ENCODE measurements at regions not wholly inside any gene's neighbourhood (a gene's known extent, or its start where the extent isn't known, plus 50 kb on each side); places are given as distances from the start of the nearest gene placed in this dataset.
"Not testable (repeated sequence)": the region's sequence is repeated elsewhere in the genome, so short reads cannot be mapped to it uniquely, and the experiment has no call there.

GRCh38 chr9:89670801-89671434, 66.1 kb downstream of the GADD45G start:
- no peak for DNase-seq (ENCODE audit: low read depth, low spot score)

GRCh38 chr9:89674667-89675057, 69.8 kb downstream of the GADD45G start:
- no peak for DNase-seq (ENCODE audit: low read depth, low spot score)

- DNase-seq (ENCODE audit: low read depth, low spot score): no peak
Observed at GRCh38 chr9:89675058-89675742, 70.4 kb downstream of the GADD45G start.

- no peak for DNase-seq (ENCODE audit: low read depth, low spot score)
Observed at GRCh38 chr9:89676281-89676680, 71.5 kb downstream of the GADD45G start.

GRCh38 chr9:89677702-89678395, 73.0 kb downstream of the GADD45G start:
- no peak for DNase-seq (ENCODE audit: low read depth, low spot score)

- no peak for DNase-seq (ENCODE audit: low read depth, low spot score)
Observed at GRCh38 chr9:89678396-89679015, 73.7 kb downstream of the GADD45G start.

GRCh38 chr9:89679016-89679415, 74.2 kb downstream of the GADD45G start:
- DNase-seq (ENCODE audit: low read depth, low spot score): no peak

- DNase-seq (ENCODE audit: low read depth, low spot score): no peak
Observed at GRCh38 chr9:89679581-89679980, 74.8 kb downstream of the GADD45G start.

GRCh38 chr9:89680547-89681467, 76.0 kb downstream of the GADD45G start:
- DNase-seq (ENCODE audit: low read depth, low spot score): no peak

GRCh38 chr9:89681468-89681859, 76.7 kb downstream of the GADD45G start:
- not testable (repeated sequence) for DNase-seq (ENCODE audit: low read depth, low spot score)

GRCh38 chr9:89683626-89684025, 78.8 kb downstream of the GADD45G start:
- DNase-seq (ENCODE audit: low read depth, low spot score): no peak

GRCh38 chr9:89684218-89684617, 79.4 kb downstream of the GADD45G start:
- no peak for DNase-seq (ENCODE audit: low read depth, low spot score)

- DNase-seq (ENCODE audit: low read depth, low spot score): no peak
Observed at GRCh38 chr9:89684912-89685636, 80.3 kb downstream of the GADD45G start.

GRCh38 chr9:89685698-89686097, 80.9 kb downstream of the GADD45G start:
- DNase-seq (ENCODE audit: low read depth, low spot score): no peak

GRCh38 chr9:89686126-89686525, 81.3 kb downstream of the GADD45G start:
- no peak for DNase-seq (ENCODE audit: low read depth, low spot score)

- no peak for DNase-seq (ENCODE audit: low read depth, low spot score)
Observed at GRCh38 chr9:89686621-89687020, 81.8 kb downstream of the GADD45G start.

- DNase-seq (ENCODE audit: low read depth, low spot score): no peak
Observed at GRCh38 chr9:89687188-89687587, 82.4 kb downstream of the GADD45G start.

- DNase-seq (ENCODE audit: low read depth, low spot score): no peak
Observed at GRCh38 chr9:89687848-89688247, 83.0 kb downstream of the GADD45G start.

- not testable (repeated sequence) for DNase-seq (ENCODE audit: low read depth, low spot score)
Observed at GRCh38 chr9:89689321-89689720, 84.5 kb downstream of the GADD45G start.

- no peak for DNase-seq (ENCODE audit: low read depth, low spot score)
Observed at GRCh38 chr9:89690334-89690912, 85.6 kb downstream of the GADD45G start.
